ENCODE measurements at regions not wholly inside any gene's neighbourhood (a gene's known extent, or its start where the extent isn't known, plus 50 kb on each side); places are given as distances from the start of the nearest gene placed in this dataset.

DNA sequence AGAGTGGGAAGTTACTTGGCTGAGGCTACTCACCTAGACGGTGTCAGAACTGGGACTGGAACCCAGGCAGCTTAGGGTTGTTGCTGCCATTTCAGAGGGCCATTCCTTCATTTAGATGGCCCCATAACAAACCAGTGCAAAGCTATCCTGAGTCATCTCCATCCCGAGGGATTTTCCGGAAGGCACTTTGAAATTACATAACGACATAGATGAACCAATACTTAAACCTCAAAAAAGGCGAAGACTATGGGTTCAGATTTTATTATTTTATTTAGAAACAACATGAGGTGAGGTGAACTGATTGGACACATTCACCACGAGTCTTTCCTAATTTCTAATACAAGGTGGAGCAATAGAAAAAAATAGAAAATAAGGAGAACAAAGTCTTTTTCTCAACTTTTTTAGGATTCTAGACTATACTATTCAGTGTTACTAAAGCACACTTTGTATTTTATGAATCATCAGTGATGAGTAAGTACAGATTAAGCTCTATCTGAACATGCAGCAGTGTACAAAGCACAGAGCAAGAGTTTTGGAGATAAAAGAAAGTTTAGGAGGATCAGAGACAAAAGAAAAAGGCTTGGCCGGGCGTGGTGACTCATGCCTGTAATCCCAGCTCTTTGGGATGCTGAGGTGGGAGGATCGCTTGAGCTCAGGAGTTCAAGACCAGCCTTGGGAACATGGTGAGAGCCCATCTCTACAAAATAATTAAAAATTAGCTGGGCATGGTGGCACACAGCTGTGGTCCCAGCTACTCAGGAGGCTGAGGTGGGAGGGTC lies 79.5 kb upstream of the SVIL start:
- dilution Hi-C loops (cut with MboI; ENCODE audit: extremely low pct_ligation_motif_present, low sequenced_read_pairs) = no loop called here
- no TSS peak for BruUV-seq (replicated peaks)
- Histone ChIP-seq H3K9me3 (replicated peaks; ENCODE audit: control insufficient read depth, insufficient read depth, low read length) (no peaks in the 10 kb centered on the region), H2AFZ (ENCODE audit: low read depth, low read length) (no peak overlapping the region), H3K27me3 (ENCODE audit: control insufficient read depth in 2 of 2, insufficient read depth in 2 of 2, low read length in 2 of 2) (no peaks in the 10 kb centered on the region), H3K4me2 (ENCODE audit: insufficient read depth, low read length) (no peak overlapping the region), H3K27ac (ENCODE audit: insufficient read depth, low read depth, low read length) (no peak overlapping the region), H3K79me2 (ENCODE audit: control insufficient read depth, insufficient read depth, low read length) (peaks cover 22% of the 10 kb centered on the region), H4K20me1 (replicated peaks; ENCODE audit: control insufficient read depth, extremely low read depth, insufficient read depth, low read length) (no peaks in the 10 kb centered on the region), H3K4me1 (ENCODE audit: control insufficient read depth, extremely low read depth, insufficient read depth, low read length) (peaks cover 10% of the 10 kb centered on the region), H3K9me1 (replicated peaks; ENCODE audit: control insufficient read depth, extremely low read depth, insufficient read depth, low read length) (no peaks in the 10 kb centered on the region), H3K36me3 (ENCODE audit: control insufficient read depth in 2 of 2, extremely low read depth in 1 of 2, insufficient read depth in 2 of 2, low read length in 2 of 2) (peaks cover 0 to 2% of the 10 kb centered on the region in 2 experiments), H3K4me3 (replicated peaks in 1 of 3; ENCODE audit: insufficient read depth in 1 of 3, low read depth in 1 of 3, low read length in 3 of 3) (no peak overlapping the region), H3K9ac (replicated peaks; ENCODE audit: extremely low read depth, insufficient read depth, low read length) (no peak overlapping the region)
- intact Hi-C loops (cut with micrococcal nuclease) = no loop called here
- TF ChIP-seq POLR2A (IDR thresholded peaks at IDR 0.05; ENCODE audit: low read depth, low read length) (no peak), GATA2 (IDR thresholded peaks at IDR 0.05; ENCODE audit: insufficient read depth, insufficient read length, low read depth, low read length) (peak; percentile 47), FOS (IDR thresholded peaks at IDR 0.05; ENCODE audit: borderline replicate concordance, insufficient read depth, low read length) (peak; percentile 86), JUN (IDR thresholded peaks at IDR 0.05; ENCODE audit: borderline replicate concordance, insufficient read depth, insufficient read length, low read depth) (peak; percentile 31)
- FAIRE-seq (no peak), DNase-seq (ENCODE audit: low read depth, low spot score) (no peak)
- ChIA-PET POLR2A (no interaction called here), CTCF (interaction anchor here (0.7 to 2.2 kb wide), 8 partner anchors 10 to 289 kb away, joined by 3 to 7 read pairs (median 4); no protein-coding TSS in a partner anchor)

DNA sequence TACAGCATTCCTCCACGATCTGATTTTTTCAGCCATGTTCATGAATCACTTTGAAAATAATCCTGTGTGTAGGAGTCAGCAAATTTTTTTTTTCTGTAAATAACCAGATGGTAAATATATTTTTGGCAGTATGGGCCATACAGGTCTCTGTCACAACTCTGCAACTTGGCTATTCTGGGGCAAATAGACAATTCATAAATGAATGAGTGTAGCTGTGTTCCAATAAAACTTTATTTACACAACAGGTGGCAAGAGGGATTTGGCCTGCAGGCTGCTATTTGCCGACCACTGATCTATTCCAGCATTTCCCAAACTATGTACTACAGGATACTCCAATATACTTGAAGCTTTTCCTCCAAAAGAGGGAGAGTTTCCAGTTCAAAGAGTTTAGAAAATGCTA lies 78.7 kb upstream of the SVIL start:
- Histone ChIP-seq H3K4me1 (ENCODE audit: control insufficient read depth, extremely low read depth, insufficient read depth, low read length) (peaks cover 10% of the 10 kb centered on the region), H4K20me1 (replicated peaks; ENCODE audit: control insufficient read depth, extremely low read depth, insufficient read depth, low read length) (no peaks in the 10 kb centered on the region), H3K36me3 (ENCODE audit: control insufficient read depth in 2 of 2, extremely low read depth in 1 of 2, insufficient read depth in 2 of 2, low read length in 2 of 2) (peaks cover 0 to 2% of the 10 kb centered on the region in 2 experiments), H3K9me3 (replicated peaks; ENCODE audit: control insufficient read depth, insufficient read depth, low read length) (no peaks in the 10 kb centered on the region), H3K27ac (ENCODE audit: insufficient read depth, low read depth, low read length) (no peak overlapping the region), H3K9me1 (replicated peaks; ENCODE audit: control insufficient read depth, extremely low read depth, insufficient read depth, low read length) (no peaks in the 10 kb centered on the region), H3K27me3 (ENCODE audit: control insufficient read depth in 2 of 2, insufficient read depth in 2 of 2, low read length in 2 of 2) (no peaks in the 10 kb centered on the region), H3K9ac (replicated peaks; ENCODE audit: extremely low read depth, insufficient read depth, low read length) (no peak overlapping the region), H3K4me3 (replicated peaks in 1 of 3; ENCODE audit: insufficient read depth in 1 of 3, low read depth in 1 of 3, low read length in 3 of 3) (no peak overlapping the region), H3K4me2 (ENCODE audit: insufficient read depth, low read length) (no peak overlapping the region), H3K79me2 (ENCODE audit: control insufficient read depth, insufficient read depth, low read length) (peaks cover 15% of the 10 kb centered on the region), H2AFZ (ENCODE audit: low read depth, low read length) (no peak overlapping the region)
- DNase-seq (ENCODE audit: low read depth, low spot score) (no peak), FAIRE-seq (no peak)
- TF ChIP-seq EZH2 (IDR thresholded peaks at IDR 0.05; ENCODE audit: borderline replicate concordance, low read depth, low read length, severe bottlenecking) (no peak), MAX (IDR thresholded peaks at IDR 0.05; ENCODE audit: insufficient read depth, insufficient read length) (no peak), JUN (IDR thresholded peaks at IDR 0.05; ENCODE audit: borderline replicate concordance, insufficient read depth, insufficient read length, low read depth) (no peak), FOS (IDR thresholded peaks at IDR 0.05; ENCODE audit: borderline replicate concordance, insufficient read depth, low read length) (no peak), POLR2A (IDR thresholded peaks at IDR 0.05; ENCODE audit: low read depth, low read length) (no peak), MYC (IDR thresholded peaks at IDR 0.05; ENCODE audit: low read depth, low read length) (no peak), GATA2 (IDR thresholded peaks at IDR 0.05; ENCODE audit: insufficient read depth, insufficient read length, low read depth, low read length) (no peak), POLR2AphosphoS5 (IDR thresholded peaks at IDR 0.05; ENCODE audit: insufficient read depth, low read depth, low read length) (no peak)
- TF ChIP-seq, protein P1, sequence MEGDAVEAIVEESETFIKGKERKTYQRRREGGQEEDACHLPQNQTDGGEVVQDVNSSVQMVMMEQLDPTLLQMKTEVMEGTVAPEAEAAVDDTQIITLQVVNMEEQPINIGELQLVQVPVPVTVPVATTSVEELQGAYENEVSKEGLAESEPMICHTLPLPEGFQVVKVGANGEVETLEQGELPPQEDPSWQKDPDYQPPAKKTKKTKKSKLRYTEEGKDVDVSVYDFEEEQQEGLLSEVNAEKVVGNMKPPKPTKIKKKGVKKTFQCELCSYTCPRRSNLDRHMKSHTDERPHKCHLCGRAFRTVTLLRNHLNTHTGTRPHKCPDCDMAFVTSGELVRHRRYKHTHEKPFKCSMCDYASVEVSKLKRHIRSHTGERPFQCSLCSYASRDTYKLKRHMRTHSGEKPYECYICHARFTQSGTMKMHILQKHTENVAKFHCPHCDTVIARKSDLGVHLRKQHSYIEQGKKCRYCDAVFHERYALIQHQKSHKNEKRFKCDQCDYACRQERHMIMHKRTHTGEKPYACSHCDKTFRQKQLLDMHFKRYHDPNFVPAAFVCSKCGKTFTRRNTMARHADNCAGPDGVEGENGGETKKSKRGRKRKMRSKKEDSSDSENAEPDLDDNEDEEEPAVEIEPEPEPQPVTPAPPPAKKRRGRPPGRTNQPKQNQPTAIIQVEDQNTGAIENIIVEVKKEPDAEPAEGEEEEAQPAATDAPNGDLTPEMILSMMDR (IDR thresholded peaks at IDR 0.05; ENCODE audit: extremely low read depth in 1 of 2, insufficient read depth in 1 of 2, low read depth in 1 of 2, low read length in 2 of 2) = no peak
- no TSS peak for BruUV-seq (replicated peaks)
- dilution Hi-C loops (cut with MboI; ENCODE audit: extremely low pct_ligation_motif_present, low sequenced_read_pairs) = no loop called here
- CTCF ChIA-PET = interaction anchor here (1.0 to 2.2 kb wide), 6 partner anchors 8 to 289 kb away, joined by 3 to 7 read pairs (median 6); no protein-coding TSS in a partner anchor
- POLR2A ChIA-PET = no interaction called here
- intact Hi-C loops (cut with micrococcal nuclease) = no loop called here

Data from endothelial cell of umbilical vein (primary cell).